K562 (cell line): ENCODE measurements at regions not wholly inside any gene's neighbourhood (a gene's known extent, or its start where the extent isn't known, plus 50 kb on each side); places are given as distances from the start of the nearest gene placed in this dataset.

Source experiments
- ATAC-seq: fragments of 200-7000 bp; cut with Tn5 transposase; 3 replicates; pipeline ENCODE4 v1.9.1; 2020; ENCODE audit warnings: moderate library complexity
- BruUV-seq: library from RNA; stranded (reverse); fragments of 400-500 nt; replicated peaks from 2 replicates; lab custom pipeline; 2021; lab: Mats Ljungman, UMichigan
- CTCF ChIA-PET: fragments of 300-600 bp; formaldehyde crosslinking; extraction: SDS; loops from one replicate; lab custom pipeline; 2021; ENCODE audit warnings: low intra/inter-chr PET ratio; lab: Yijun Ruan, JAX
- POLR2A ChIA-PET: fragments of 300-600, 350-650 bp; sonication (Branson Sonifier 250); formaldehyde crosslinking; extraction: SDS; loops from one replicate; lab custom pipeline; 2021; ENCODE audit warnings: antibody characterized with exemption, inconsistent platforms; lab: Yijun Ruan, JAX
- DNase-seq, 4 experiments: peaks; one replicate each; pipeline versions ENCODE4 v3.0.0 to v3.0.0-alpha.2; 2011 to 2018; ENCODE audit warnings: low spot score in 3 of 4, mixed read lengths in 3 of 4; ENCODE audit errors: extremely low read depth in 1 of 4
- FAIRE-seq: peaks from 2 replicates; lab custom pipeline; 2011; peaks lifted over from hg19 to GRCh38; lab: Jason Lieb, UNC
- H2AFZ ChIP-seq: 2 replicates; pipeline ENCODE4 v1.6.0; 2011; ENCODE audit warnings: low read depth, low read length, control low read depth, inconsistent platforms
- H3K27ac ChIP-seq: fragments of 200-600 bp; 3 replicates; pipeline ENCODE4 v1.8.0; 2011; ENCODE audit warnings: low read depth, mild to moderate bottlenecking, control low read depth, inconsistent platforms, low read length, moderate library complexity, mixed read lengths; ENCODE audit errors: extremely low read depth
- H3K27me3 ChIP-seq, 2 experiments: fragments of 300-600 bp in 1 of 2; 2 replicates in 1 of 2; 3 replicates in 1 of 2; pipeline versions ENCODE4 v1.6.0 to v1.8.0; 2011; ENCODE audit warnings: inconsistent platforms in 2 of 2, low read length in 2 of 2, mild to moderate bottlenecking in 1 of 2, mixed read lengths in 1 of 2, moderate library complexity in 1 of 2; ENCODE audit not compliant: control insufficient read depth in 2 of 2, insufficient read depth in 2 of 2
- H3K36me3 ChIP-seq: fragments of 300-600 bp; 3 replicates; pipeline ENCODE4 v1.8.0; 2011; ENCODE audit warnings: mild to moderate bottlenecking, low read length, inconsistent platforms; ENCODE audit not compliant: control insufficient read depth, insufficient read depth
- H3K4me1 ChIP-seq, 2 experiments: fragments of 200-600 bp in 1 of 2; replicated peaks in 1 of 2; 2 replicates in 1 of 2; 3 replicates in 1 of 2; pipeline versions ENCODE4 v1.5.1 to v1.8.0; 2011; ENCODE audit warnings: inconsistent platforms in 2 of 2, low read length in 2 of 2, mild to moderate bottlenecking in 1 of 2, mixed read lengths in 1 of 2, moderate library complexity in 1 of 2; ENCODE audit not compliant: control insufficient read depth in 2 of 2, insufficient read depth in 2 of 2
- H3K4me2 ChIP-seq: 2 replicates; pipeline ENCODE4 v1.6.1; 2011; ENCODE audit warnings: low read length, control low read depth, inconsistent platforms, mixed read lengths; ENCODE audit not compliant: insufficient read depth
- H3K4me3 ChIP-seq: fragments of 200-600 bp; sonication (generic), shearing (Covaris generic); 2 replicates; pipeline ENCODE4 v1.5.1; 2016; ENCODE audit warnings: control low read depth, inconsistent platforms
- H3K79me2 ChIP-seq: fragments of 200-600 bp; 3 replicates; pipeline ENCODE4 v1.8.0; 2011; ENCODE audit warnings: low read length, inconsistent platforms; ENCODE audit not compliant: control insufficient read depth, insufficient read depth
- H3K9ac ChIP-seq, 2 experiments: 2 replicates each; pipeline versions ENCODE4 v1.6.0 to v1.6.1; 2011; ENCODE audit warnings: low read depth in 2 of 2, low read length in 2 of 2, control low read depth in 1 of 2, inconsistent platforms in 1 of 2, mild to moderate bottlenecking in 1 of 2, mixed read lengths in 1 of 2; ENCODE audit not compliant: insufficient read depth in 1 of 2
- H3K9me1 ChIP-seq: one replicate; pipeline ENCODE4 v1.6.0; 2011; ENCODE audit warnings: inconsistent platforms, mild to moderate bottlenecking, low read length, moderate library complexity; ENCODE audit not compliant: control insufficient read depth, insufficient read depth
- H3K9me3 ChIP-seq: replicated peaks from 2 replicates; pipeline ENCODE4 v1.5.1; 2011; ENCODE audit warnings: low read depth, low read length, inconsistent platforms; ENCODE audit not compliant: control insufficient read depth, insufficient read depth
- H4K20me1 ChIP-seq: replicated peaks from 2 replicates; pipeline ENCODE4 v1.6.1; 2011; ENCODE audit warnings: low read length, inconsistent platforms, mixed read lengths; ENCODE audit not compliant: control insufficient read depth, insufficient read depth
- FOSL1 ChIP-seq: fragments of 200-800 bp; sonication (Bioruptor generic); conservative IDR thresholded peaks from 2 replicates; pipeline ENCODE4 v1.6.1; 2016; ENCODE audit warnings: missing genetic modification characterization, missing compliant biosample characterization
- GTF2E2 ChIP-seq: fragments of 200-800 bp; sonication (Bioruptor generic); IDR thresholded peaks from 2 replicates; pipeline ENCODE4 v1.6.1; 2016; ENCODE audit warnings: missing genetic modification characterization, missing compliant biosample characterization
- RBFOX2 ChIP-seq: fragments of 200-400 bp; formaldehyde crosslinking; IDR thresholded peaks from 2 replicates; pipeline ENCODE4 v1.6.1; 2017; ENCODE audit warnings: low read depth, mild to moderate bottlenecking, low read length, moderate library complexity
- ZNF232 ChIP-seq: sonication (generic); formaldehyde crosslinking; IDR thresholded peaks from 2 replicates; pipeline ENCODE4 v1.8.0; 2022; ENCODE audit warnings: mild to moderate bottlenecking, missing genetic modification reagents
- WGBS: fragments of 100-300 bp; shearing (Covaris generic); methylation state at CpG from one replicate; pipeline ENCODE4 v1.1.6; 2016; ENCODE audit warnings: low coverage, mixed read lengths; ENCODE audit not compliant: insufficient coverage; ENCODE audit errors: missing lambda C conversion rate; 5-methylcytosine and 5-hydroxymethylcytosine counted together
- in situ Hi-C: fragments of 300-500 bp; cut with MboI; formaldehyde crosslinking; loops from 4 replicates; pipeline ENCODE4 v1.15.0; 2018; ENCODE audit warnings: inconsistent platforms, mixed read lengths
- intact Hi-C: fragments of 100-400 bp; cut with micrococcal nuclease; formaldehyde crosslinking; loops from 2 replicates; pipeline ENCODE4 v1.14.2; 2022
- TF ChIP-seq, protein P1 (sequence below): sonication (generic); formaldehyde crosslinking; IDR thresholded peaks from 2 replicates; pipeline ENCODE4 v1.8.0; 2022; ENCODE audit warnings: mild to moderate bottlenecking, missing genetic modification reagents

DNA sequence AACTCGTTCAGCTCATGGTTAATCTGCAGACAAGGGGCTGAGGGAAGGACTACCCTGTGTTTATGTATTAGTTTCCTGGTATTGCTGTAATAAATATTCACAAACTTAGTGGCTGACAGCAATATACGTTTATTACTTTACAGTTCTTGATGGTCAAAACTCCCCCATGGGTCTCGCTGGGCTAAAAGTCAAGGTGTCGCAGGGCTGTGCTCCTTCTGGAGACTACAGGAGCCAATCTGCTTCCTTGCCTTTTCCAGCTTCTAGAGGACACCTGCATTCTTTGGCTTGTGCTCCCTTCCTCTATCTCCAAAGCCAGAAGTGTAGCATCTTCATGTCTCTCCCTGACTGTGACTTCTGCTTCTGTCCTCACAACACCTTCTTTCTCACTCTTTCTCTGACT lies 653.8 kb upstream of the RIOK2 start (continued):
- TF ChIP-seq, protein P1, sequence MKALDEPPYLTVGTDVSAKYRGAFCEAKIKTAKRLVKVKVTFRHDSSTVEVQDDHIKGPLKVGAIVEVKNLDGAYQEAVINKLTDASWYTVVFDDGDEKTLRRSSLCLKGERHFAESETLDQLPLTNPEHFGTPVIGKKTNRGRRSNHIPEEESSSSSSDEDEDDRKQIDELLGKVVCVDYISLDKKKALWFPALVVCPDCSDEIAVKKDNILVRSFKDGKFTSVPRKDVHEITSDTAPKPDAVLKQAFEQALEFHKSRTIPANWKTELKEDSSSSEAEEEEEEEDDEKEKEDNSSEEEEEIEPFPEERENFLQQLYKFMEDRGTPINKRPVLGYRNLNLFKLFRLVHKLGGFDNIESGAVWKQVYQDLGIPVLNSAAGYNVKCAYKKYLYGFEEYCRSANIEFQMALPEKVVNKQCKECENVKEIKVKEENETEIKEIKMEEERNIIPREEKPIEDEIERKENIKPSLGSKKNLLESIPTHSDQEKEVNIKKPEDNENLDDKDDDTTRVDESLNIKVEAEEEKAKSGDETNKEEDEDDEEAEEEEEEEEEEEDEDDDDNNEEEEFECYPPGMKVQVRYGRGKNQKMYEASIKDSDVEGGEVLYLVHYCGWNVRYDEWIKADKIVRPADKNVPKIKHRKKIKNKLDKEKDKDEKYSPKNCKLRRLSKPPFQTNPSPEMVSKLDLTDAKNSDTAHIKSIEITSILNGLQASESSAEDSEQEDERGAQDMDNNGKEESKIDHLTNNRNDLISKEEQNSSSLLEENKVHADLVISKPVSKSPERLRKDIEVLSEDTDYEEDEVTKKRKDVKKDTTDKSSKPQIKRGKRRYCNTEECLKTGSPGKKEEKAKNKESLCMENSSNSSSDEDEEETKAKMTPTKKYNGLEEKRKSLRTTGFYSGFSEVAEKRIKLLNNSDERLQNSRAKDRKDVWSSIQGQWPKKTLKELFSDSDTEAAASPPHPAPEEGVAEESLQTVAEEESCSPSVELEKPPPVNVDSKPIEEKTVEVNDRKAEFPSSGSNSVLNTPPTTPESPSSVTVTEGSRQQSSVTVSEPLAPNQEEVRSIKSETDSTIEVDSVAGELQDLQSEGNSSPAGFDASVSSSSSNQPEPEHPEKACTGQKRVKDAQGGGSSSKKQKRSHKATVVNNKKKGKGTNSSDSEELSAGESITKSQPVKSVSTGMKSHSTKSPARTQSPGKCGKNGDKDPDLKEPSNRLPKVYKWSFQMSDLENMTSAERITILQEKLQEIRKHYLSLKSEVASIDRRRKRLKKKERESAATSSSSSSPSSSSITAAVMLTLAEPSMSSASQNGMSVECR (CRISPR knock-in tag): no peak
- TF ChIP-seq RBFOX2 (no peak), ZNF232 (CRISPR knock-in tag) (no peak)

DNA sequence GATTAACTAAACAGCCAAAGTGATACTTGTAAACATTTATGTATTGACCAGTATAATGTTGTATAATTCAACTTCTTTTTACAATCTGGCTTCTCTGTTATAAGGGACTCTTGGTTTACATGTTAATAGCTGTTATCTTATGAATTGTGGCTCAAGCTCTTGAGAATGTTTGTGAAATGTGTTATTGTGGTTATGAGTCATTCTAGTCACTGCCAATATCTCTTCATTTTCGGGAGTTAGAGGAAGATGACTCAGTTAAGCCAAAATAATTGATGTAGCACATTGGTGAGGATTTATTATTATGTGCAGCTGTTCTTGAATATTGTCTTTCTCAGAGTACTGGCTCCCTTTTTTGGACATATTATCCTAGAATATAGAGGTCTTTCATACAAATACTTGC lies 655.2 kb upstream of the RIOK2 start:
- ATAC-seq: no peak
- no peak overlapping the region for H3K27ac ChIP-seq
- intact Hi-C loops: no loop called here

More for the DNA sequence above, 655.2 kb upstream of the RIOK2 start:
- no peak for DNase-seq
- H3K4me1 ChIP-seq: no peaks in the 10 kb centered on the region
- H3K9ac ChIP-seq: no peak overlapping the region
- 0% methylated on average over 1 of the region's 1 CpG for WGBS
- H3K36me3 ChIP-seq: no peaks in the 10 kb centered on the region
- no TSS peak for BruUV-seq
- H3K9me1 ChIP-seq: no peaks in the 10 kb centered on the region
- in situ Hi-C loops: no loop called here
- no peaks in the 10 kb centered on the region for H4K20me1 ChIP-seq
- CTCF ChIA-PET: no interaction called here
- H3K27me3 ChIP-seq: no peaks in the 10 kb centered on the region
- H3K79me2 ChIP-seq: no peaks in the 10 kb centered on the region
- H3K4me3 ChIP-seq: no peak overlapping the region
- H2AFZ ChIP-seq: no peak overlapping the region
- FAIRE-seq: no peak
- TF ChIP-seq GTF2E2 (tag) (no peak), FOSL1 (tag) (peak; percentile 38)
- POLR2A ChIA-PET: no interaction called here
- no peak overlapping the region for H3K4me2 ChIP-seq
- no peaks in the 10 kb centered on the region; the same call in 1 of the 2 replicates for H3K9me3 ChIP-seq
